SK-N-SH (cell line): ENCODE measurements at regions not wholly inside any gene's neighbourhood (a gene's known extent, or its start where the extent isn't known, plus 50 kb on each side); places are given as distances from the start of the nearest gene placed in this dataset.

Experiments
- CTCF ChIA-PET: fragments of 300-600, 350-600 bp; formaldehyde crosslinking; extraction: SDS; loops from one replicate; lab custom pipeline; 2021; lab: Yijun Ruan, JAX
- POLR2A ChIA-PET: fragments of 350-600 bp; sonication (Branson Sonifier 250); formaldehyde crosslinking; extraction: SDS; loops from one replicate; lab custom pipeline; 2020; ENCODE audit warnings: antibody characterized with exemption, inconsistent platforms; lab: Yijun Ruan, JAX
- DNase-seq: peaks from one replicate; pipeline ENCODE4 v3.0.0; 2012
- H2AFZ ChIP-seq: fragments of 200-600 bp; sonication (generic); 2 replicates; pipeline ENCODE4 v1.8.1; 2016; ENCODE audit warnings: antibody characterized with exemption, mild to moderate bottlenecking, low read depth
- H3F3A ChIP-seq: fragments of 200-600 bp; sonication (generic); replicated peaks from 2 replicates; pipeline ENCODE3; 2016; ENCODE audit warnings: antibody characterized with exemption, mild to moderate bottlenecking; ENCODE audit not compliant: insufficient read depth
- H3K27ac ChIP-seq, 2 experiments: fragments of 200-500 bp in 1 of 2; fragments of 200-600 bp in 1 of 2; sonication (Bioruptor generic) in 1 of 2; sonication (generic), shearing (Covaris generic) in 1 of 2; 2 replicates each; pipeline versions ENCODE4 v1.5.1 to v1.6.1; 2014 to 2016; ENCODE audit warnings: low read depth in 2 of 2, inconsistent platforms in 1 of 2, low read length in 1 of 2, mild to moderate bottlenecking in 1 of 2, mixed read lengths in 1 of 2
- H3K27me3 ChIP-seq: fragments of 200-600 bp; sonication (generic), shearing (Covaris generic); 2 replicates; pipeline ENCODE4 v1.6.1; 2016; ENCODE audit warnings: mixed run types; ENCODE audit not compliant: insufficient read depth
- H3K36me3 ChIP-seq, 2 experiments: fragments of 200-500 bp in 1 of 2; fragments of 200-600 bp in 1 of 2; sonication (Bioruptor generic) in 1 of 2; sonication (generic) in 1 of 2; replicated peaks in 1 of 2; 2 replicates each; pipeline versions ENCODE3 to v1.5.1; 2014 to 2016; ENCODE audit warnings: low read length in 1 of 2, mild to moderate bottlenecking in 1 of 2; ENCODE audit not compliant: insufficient read depth in 2 of 2, control insufficient read depth in 1 of 2
- H3K4me1 ChIP-seq, 2 experiments: fragments of 200-500 bp in 1 of 2; fragments of 200-600 bp in 1 of 2; sonication (Bioruptor generic) in 1 of 2; sonication (generic), shearing (Covaris generic) in 1 of 2; 2 replicates each; pipeline versions ENCODE4 v1.5.1 to v1.6.1; 2014 to 2016; ENCODE audit warnings: low read depth in 1 of 2, low read length in 1 of 2, mixed run types in 1 of 2; ENCODE audit not compliant: insufficient read depth in 2 of 2, control insufficient read depth in 1 of 2
- H3K4me2 ChIP-seq: fragments of 200-600 bp; sonication (generic), shearing (Covaris generic); 2 replicates; pipeline ENCODE4 v1.6.1; 2017; ENCODE audit warnings: mixed run types
- H3K4me3 ChIP-seq, 2 experiments: fragments of 200-500 bp in 1 of 2; fragments of 200-600 bp in 1 of 2; sonication (Bioruptor generic) in 1 of 2; sonication (generic), shearing (Covaris generic) in 1 of 2; 2 replicates each; pipeline versions ENCODE4 v1.5.1 to v1.8.1; 2014 to 2016; ENCODE audit warnings: low read depth in 2 of 2, inconsistent platforms in 1 of 2, low read length in 1 of 2, mild to moderate bottlenecking in 1 of 2, mixed read lengths in 1 of 2, moderate library complexity in 1 of 2
- H3K79me2 ChIP-seq: fragments of 200-600 bp; sonication (generic); 2 replicates; pipeline ENCODE4 v1.8.1; 2017; ENCODE audit warnings: mild to moderate bottlenecking; ENCODE audit not compliant: insufficient read depth
- H3K9ac ChIP-seq: fragments of 200-600 bp; sonication (generic); 2 replicates; pipeline ENCODE4 v1.6.1; 2017; ENCODE audit warnings: mixed run types
- H3K9me2 ChIP-seq: fragments of 200-600 bp; sonication (generic); 2 replicates; pipeline ENCODE4 v1.6.1; 2017; ENCODE audit warnings: mixed run types
- H3K9me3 ChIP-seq: fragments of 200-600 bp; sonication (generic); 2 replicates; pipeline ENCODE4 v1.6.1; 2017; ENCODE audit warnings: mixed run types, mild to moderate bottlenecking, moderate library complexity
- H4K20me1 ChIP-seq: fragments of 200-600 bp; sonication (generic); 2 replicates; pipeline ENCODE4 v1.6.1; 2017; ENCODE audit warnings: mild to moderate bottlenecking, mixed run types; ENCODE audit not compliant: insufficient read depth
- EP300 ChIP-seq, 2 experiments: IDR thresholded peaks; 2 replicates each; pipeline versions ENCODE4 v1.4.0 to v1.6.1; 2012; ENCODE audit warnings: borderline replicate concordance in 1 of 2, low read depth in 1 of 2, low read length in 1 of 2
- FOSL2 ChIP-seq: IDR thresholded peaks from 2 replicates; pipeline ENCODE4 v1.4.0; 2012; ENCODE audit warnings: low read depth, mild to moderate bottlenecking, moderate library complexity, borderline replicate concordance
- GABPA ChIP-seq: IDR thresholded peaks from 2 replicates; pipeline ENCODE4 v1.4.0; 2012; ENCODE audit warnings: low read depth, mild to moderate bottlenecking
- GATA2 ChIP-seq: sonication (generic); formaldehyde crosslinking; IDR thresholded peaks from 2 replicates; pipeline ENCODE4 v1.5.0; 2020; ENCODE audit warnings: mild to moderate bottlenecking, missing genetic modification reagents
- JUND ChIP-seq: IDR thresholded peaks from 2 replicates; pipeline ENCODE4 v1.4.0; 2012
- NRF1 ChIP-seq: IDR thresholded peaks from 2 replicates; pipeline ENCODE4 v1.6.1; 2012; ENCODE audit warnings: low read depth, mild to moderate bottlenecking, low read length
- POLR2AphosphoS5 ChIP-seq: IDR thresholded peaks from 2 replicates; pipeline ENCODE4 v1.6.1; 2012; ENCODE audit warnings: low read depth, low read length
- RCOR1 ChIP-seq: fragments of 150-350 bp; IDR thresholded peaks from 2 replicates; pipeline ENCODE4 v1.6.1; 2017; ENCODE audit warnings: antibody characterized with exemption, low read length
- RXRA ChIP-seq: IDR thresholded peaks from 2 replicates; pipeline ENCODE4 v1.4.0; 2012; ENCODE audit warnings: low read depth, mild to moderate bottlenecking, borderline replicate concordance
- SIN3A ChIP-seq: IDR thresholded peaks from 2 replicates; pipeline ENCODE4 v1.6.1; 2012; ENCODE audit warnings: low read depth, mild to moderate bottlenecking, low read length, moderate library complexity, borderline replicate concordance
- TEAD4 ChIP-seq: IDR thresholded peaks from 2 replicates; pipeline ENCODE4 v1.4.0; 2012; ENCODE audit warnings: mild to moderate bottlenecking, borderline replicate concordance; ENCODE audit not compliant: insufficient read depth
- YY1 ChIP-seq: IDR thresholded peaks from 2 replicates; pipeline ENCODE4 v1.4.0; 2012; ENCODE audit warnings: low read depth, mild to moderate bottlenecking
- WGBS: methylation state at CpG from one replicate; pipeline ENCODE4 v1.1.6; 2017; ENCODE audit warnings: low lambda C conversion rate; 5-methylcytosine and 5-hydroxymethylcytosine counted together
- TF ChIP-seq, protein P1 (sequence below): fragments of 150-350 bp; IDR thresholded peaks from 2 replicates; pipeline ENCODE4 v1.6.1; 2016; ENCODE audit warnings: mild to moderate bottlenecking, low read depth, low read length
- TF ChIP-seq, protein P2 (sequence below): IDR thresholded peaks from 2 replicates; pipeline ENCODE4 v1.4.0; 2012; ENCODE audit warnings: low read depth, borderline replicate concordance
- TF ChIP-seq, protein P3 (sequence below): fragments of 150-350 bp; IDR thresholded peaks from 2 replicates; pipeline ENCODE4 v1.6.1; 2017; ENCODE audit warnings: antibody characterized with exemption, low read length, low read depth, borderline replicate concordance
- TF ChIP-seq, protein P4 (sequence below): IDR thresholded peaks from 2 replicates; pipeline ENCODE4 v1.6.1; 2012; ENCODE audit warnings: mild to moderate bottlenecking, low read depth, low read length, moderate library complexity
- TF ChIP-seq, protein P5 (sequence below): fragments of 200-600 bp; sonication (generic); IDR thresholded peaks from 2 replicates; pipeline ENCODE4 v1.6.1; 2017; ENCODE audit warnings: antibody characterized with exemption, mild to moderate bottlenecking, moderate library complexity
- TF ChIP-seq, protein P6 (sequence below): IDR thresholded peaks from 2 replicates; pipeline ENCODE4; 2012

DNA sequence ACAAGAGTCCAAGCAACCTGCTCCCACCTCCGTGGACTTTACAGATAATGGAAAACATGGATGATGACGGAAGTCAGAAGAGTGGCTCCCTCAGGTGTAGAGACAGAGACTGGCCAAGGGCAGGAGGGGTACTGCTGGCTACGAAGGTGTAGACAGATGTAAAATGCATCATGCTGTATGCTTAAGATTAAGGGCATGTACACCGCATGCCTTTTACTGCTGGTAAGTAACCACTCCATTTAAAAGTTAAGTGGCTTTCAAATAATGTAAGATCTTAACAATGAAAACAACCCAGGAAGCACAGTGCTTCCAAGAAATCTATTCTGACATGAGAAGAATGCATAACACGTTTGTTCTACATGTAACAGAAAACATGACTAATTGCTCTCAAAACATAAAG lies 76.9 kb upstream of the FAM9B start:
- Histone ChIP-seq H3K9ac (no peak overlapping the region), H3K9me2 (no peaks in the 10 kb centered on the region), H3K79me2 (no peaks in the 10 kb centered on the region), H3K9me3 (no peaks in the 10 kb centered on the region), H2AFZ (no peak overlapping the region), H3F3A (no peaks in the 10 kb centered on the region), H3K27me3 (no peaks in the 10 kb centered on the region), H3K27ac (no peak overlapping the region), H3K4me3 (no peak overlapping the region)
- 16% methylated on average over 5 of the region's 5 CpGs for WGBS
- TF ChIP-seq GATA2 (CRISPR knock-in tag) (no peak), TEAD4 (no peak), SIN3A (no peak), EP300 (IDR thresholded peaks at IDR 0.05; ENCODE audit: borderline replicate concordance in 1 of 2, low read depth in 1 of 2, low read length in 1 of 2) (no peak), POLR2AphosphoS5 (no peak), FOSL2 (no peak), RXRA (no peak), RCOR1 (no peak), JUND (no peak), GABPA (no peak), NRF1 (no peak), YY1 (no peak)
- TF ChIP-seq, protein P1, sequence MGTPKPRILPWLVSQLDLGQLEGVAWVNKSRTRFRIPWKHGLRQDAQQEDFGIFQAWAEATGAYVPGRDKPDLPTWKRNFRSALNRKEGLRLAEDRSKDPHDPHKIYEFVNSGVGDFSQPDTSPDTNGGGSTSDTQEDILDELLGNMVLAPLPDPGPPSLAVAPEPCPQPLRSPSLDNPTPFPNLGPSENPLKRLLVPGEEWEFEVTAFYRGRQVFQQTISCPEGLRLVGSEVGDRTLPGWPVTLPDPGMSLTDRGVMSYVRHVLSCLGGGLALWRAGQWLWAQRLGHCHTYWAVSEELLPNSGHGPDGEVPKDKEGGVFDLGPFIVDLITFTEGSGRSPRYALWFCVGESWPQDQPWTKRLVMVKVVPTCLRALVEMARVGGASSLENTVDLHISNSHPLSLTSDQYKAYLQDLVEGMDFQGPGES, result no peak
- TF ChIP-seq, protein P2, sequence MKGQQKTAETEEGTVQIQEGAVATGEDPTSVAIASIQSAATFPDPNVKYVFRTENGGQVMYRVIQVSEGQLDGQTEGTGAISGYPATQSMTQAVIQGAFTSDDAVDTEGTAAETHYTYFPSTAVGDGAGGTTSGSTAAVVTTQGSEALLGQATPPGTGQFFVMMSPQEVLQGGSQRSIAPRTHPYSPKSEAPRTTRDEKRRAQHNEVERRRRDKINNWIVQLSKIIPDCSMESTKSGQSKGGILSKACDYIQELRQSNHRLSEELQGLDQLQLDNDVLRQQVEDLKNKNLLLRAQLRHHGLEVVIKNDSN, result no peak
- TF ChIP-seq, protein P3, sequence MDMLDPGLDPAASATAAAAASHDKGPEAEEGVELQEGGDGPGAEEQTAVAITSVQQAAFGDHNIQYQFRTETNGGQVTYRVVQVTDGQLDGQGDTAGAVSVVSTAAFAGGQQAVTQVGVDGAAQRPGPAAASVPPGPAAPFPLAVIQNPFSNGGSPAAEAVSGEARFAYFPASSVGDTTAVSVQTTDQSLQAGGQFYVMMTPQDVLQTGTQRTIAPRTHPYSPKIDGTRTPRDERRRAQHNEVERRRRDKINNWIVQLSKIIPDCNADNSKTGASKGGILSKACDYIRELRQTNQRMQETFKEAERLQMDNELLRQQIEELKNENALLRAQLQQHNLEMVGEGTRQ, result no peak
- TF ChIP-seq, protein P4, sequence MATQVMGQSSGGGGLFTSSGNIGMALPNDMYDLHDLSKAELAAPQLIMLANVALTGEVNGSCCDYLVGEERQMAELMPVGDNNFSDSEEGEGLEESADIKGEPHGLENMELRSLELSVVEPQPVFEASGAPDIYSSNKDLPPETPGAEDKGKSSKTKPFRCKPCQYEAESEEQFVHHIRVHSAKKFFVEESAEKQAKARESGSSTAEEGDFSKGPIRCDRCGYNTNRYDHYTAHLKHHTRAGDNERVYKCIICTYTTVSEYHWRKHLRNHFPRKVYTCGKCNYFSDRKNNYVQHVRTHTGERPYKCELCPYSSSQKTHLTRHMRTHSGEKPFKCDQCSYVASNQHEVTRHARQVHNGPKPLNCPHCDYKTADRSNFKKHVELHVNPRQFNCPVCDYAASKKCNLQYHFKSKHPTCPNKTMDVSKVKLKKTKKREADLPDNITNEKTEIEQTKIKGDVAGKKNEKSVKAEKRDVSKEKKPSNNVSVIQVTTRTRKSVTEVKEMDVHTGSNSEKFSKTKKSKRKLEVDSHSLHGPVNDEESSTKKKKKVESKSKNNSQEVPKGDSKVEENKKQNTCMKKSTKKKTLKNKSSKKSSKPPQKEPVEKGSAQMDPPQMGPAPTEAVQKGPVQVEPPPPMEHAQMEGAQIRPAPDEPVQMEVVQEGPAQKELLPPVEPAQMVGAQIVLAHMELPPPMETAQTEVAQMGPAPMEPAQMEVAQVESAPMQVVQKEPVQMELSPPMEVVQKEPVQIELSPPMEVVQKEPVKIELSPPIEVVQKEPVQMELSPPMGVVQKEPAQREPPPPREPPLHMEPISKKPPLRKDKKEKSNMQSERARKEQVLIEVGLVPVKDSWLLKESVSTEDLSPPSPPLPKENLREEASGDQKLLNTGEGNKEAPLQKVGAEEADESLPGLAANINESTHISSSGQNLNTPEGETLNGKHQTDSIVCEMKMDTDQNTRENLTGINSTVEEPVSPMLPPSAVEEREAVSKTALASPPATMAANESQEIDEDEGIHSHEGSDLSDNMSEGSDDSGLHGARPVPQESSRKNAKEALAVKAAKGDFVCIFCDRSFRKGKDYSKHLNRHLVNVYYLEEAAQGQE, result no peak
- TF ChIP-seq, protein P5, sequence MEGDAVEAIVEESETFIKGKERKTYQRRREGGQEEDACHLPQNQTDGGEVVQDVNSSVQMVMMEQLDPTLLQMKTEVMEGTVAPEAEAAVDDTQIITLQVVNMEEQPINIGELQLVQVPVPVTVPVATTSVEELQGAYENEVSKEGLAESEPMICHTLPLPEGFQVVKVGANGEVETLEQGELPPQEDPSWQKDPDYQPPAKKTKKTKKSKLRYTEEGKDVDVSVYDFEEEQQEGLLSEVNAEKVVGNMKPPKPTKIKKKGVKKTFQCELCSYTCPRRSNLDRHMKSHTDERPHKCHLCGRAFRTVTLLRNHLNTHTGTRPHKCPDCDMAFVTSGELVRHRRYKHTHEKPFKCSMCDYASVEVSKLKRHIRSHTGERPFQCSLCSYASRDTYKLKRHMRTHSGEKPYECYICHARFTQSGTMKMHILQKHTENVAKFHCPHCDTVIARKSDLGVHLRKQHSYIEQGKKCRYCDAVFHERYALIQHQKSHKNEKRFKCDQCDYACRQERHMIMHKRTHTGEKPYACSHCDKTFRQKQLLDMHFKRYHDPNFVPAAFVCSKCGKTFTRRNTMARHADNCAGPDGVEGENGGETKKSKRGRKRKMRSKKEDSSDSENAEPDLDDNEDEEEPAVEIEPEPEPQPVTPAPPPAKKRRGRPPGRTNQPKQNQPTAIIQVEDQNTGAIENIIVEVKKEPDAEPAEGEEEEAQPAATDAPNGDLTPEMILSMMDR, result no peak
- TF ChIP-seq, protein P6, sequence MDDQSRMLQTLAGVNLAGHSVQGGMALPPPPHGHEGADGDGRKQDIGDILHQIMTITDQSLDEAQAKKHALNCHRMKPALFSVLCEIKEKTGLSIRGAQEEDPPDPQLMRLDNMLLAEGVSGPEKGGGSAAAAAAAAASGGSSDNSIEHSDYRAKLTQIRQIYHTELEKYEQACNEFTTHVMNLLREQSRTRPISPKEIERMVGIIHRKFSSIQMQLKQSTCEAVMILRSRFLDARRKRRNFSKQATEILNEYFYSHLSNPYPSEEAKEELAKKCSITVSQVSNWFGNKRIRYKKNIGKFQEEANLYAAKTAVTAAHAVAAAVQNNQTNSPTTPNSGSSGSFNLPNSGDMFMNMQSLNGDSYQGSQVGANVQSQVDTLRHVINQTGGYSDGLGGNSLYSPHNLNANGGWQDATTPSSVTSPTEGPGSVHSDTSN, result no peak
- TF ChIP-seq, all 33 proteins: peak for 0
- no peaks in the 10 kb centered on the region for H3K36me3 ChIP-seq
- ChIA-PET POLR2A (no interaction called here), CTCF (no interaction called here)
- no peaks in the 10 kb centered on the region for H4K20me1 ChIP-seq
- no peak overlapping the region for H3K4me2 ChIP-seq
- no peaks in the 10 kb centered on the region for H3K4me1 ChIP-seq
- DNase-seq, result no peak
